ENCODE measurements at regions not wholly inside any gene's neighbourhood (a gene's known extent, or its start where the extent isn't known, plus 50 kb on each side); places are given as distances from the start of the nearest gene placed in this dataset.

DNA sequence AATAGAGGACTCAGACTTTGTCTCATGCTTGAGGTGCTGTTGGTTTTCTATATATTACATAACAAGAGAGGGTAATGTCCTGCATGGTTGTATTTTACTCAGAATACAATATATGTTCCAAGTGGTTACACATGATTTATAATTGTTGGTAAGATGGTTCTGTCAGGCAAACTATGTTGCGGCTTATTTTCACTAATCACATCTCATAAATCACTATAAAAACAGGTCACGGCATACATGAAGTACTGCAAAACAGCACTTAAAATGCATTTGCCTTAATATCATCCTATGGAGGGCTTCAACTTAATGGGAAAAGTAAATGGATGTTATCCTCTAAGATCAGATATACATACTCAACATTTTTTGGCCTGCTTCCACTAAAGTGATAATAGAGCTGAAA, 246.0 kb upstream of the ARSJ start:
- no peak for TF ChIP-seq CTCF (IDR thresholded peaks at IDR 0.05)
- TF ChIP-seq POLR2A (IDR thresholded peaks at IDR 0.05), result no peak

All from testis (tissue), 2 donors.